G401.6 (cell line): ENCODE measurements at regions not wholly inside any gene's neighbourhood (a gene's known extent, or its start where the extent isn't known, plus 50 kb on each side); places are given as distances from the start of the nearest gene placed in this dataset.
"Not testable (repeated sequence)": the region's sequence is repeated elsewhere in the genome, so short reads cannot be mapped to it uniquely, and the experiment has no call there.

Experiments
- FAIRE-seq: peaks from 2 replicates; lab custom pipeline; 2012; peaks lifted over from hg19 to GRCh38; lab: Jason Lieb, UNC

DNA sequence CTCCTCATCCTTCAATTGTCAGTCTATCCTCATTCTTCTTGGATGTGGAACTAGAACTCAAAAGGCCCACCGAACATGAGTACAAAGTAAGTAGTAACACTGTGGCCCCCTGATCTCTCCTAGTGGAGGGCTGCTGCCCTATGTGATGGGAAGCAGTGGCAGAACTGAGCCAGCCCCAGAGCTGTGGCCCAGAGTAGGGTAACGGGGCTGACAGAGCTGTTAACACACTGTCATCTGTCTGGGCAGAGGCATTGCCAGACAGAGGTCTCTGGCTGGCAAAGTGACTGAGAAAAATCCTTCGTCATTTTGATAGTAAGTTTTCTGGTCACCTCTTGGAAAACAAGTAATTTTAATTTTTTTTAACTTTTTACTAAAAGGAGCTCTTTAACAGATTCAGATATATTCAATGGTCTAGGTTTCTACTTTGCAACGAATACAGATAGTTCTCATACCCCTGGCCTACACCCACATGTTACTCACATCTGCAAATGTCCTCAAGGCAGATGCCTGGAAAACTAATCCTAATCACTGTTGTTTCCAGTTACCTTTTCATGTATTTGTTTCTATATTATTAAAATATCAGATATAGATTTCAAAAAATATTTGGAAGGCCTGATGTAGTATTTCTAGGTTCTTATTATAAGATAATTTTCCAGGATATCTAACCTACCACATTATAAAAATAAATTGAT, 588.7 kb downstream of the CPS1 start:
- no peak for FAIRE-seq

DNA sequence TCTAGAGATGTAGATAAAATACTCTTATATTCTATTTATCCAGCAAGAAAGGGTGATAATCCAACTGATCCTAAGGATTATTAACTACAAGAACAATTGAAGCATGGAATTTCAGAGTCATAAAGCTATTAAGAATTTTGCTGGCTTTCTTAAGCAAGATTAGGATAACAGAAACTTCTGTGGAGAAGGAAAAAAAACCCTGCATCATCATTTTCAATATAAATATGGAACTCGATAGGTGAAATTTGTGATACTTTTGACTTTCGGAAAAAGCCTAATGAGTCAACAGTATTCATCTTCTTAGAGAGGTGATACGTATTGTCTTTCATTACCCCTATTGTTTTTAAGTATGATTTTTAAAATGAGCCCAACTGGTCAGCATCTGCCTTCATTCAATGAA, 593.3 kb downstream of the CPS1 start:
- no peak for FAIRE-seq

DNA sequence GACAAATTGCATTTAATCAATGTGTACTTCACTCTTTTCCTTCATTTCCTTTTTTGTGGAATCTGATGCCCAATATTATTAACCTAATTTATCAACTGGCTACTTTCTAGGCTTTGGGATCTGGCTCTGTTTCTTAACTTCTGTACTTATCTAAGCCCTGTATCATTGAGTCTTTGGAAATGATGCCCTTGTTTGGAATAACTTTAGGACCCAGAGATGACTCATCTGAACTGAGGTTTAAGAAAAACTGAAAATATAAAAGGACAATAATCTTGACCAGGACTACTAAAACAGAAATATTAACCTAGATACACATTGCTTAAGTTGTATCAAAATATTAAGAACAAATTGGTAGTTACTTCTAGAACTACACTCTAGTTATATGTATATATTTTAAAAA, 600.8 kb downstream of the CPS1 start:
- no peak for FAIRE-seq

DNA sequence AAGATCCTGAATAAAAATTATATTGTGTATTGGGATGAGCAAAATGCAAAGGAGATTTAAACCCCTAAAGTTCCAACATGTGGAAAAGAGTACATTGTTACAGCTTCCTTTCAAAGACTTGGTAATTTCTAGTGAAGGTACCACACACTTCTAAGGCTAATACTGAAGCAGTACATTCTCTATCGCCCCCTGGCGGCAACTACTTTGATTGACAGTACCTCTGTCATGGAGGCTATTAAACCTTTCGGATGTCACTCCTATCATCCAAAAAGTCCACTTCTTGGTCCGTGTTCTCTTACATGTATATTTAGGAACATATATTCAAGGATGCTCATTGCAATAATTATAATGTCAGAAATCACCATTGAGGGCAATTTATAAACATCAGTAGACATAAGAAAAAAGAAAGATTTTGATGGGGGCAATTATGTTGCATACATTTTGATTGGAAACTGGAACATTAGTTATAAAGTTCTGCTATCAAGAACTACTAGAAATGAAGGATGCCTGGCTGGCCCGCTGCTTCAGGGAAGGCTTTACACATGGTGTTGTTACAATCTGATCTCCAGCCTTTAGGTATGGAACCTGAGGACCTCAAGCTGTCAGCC, 601.6 kb downstream of the CPS1 start:
- FAIRE-seq, result peak; percentile 85

DNA sequence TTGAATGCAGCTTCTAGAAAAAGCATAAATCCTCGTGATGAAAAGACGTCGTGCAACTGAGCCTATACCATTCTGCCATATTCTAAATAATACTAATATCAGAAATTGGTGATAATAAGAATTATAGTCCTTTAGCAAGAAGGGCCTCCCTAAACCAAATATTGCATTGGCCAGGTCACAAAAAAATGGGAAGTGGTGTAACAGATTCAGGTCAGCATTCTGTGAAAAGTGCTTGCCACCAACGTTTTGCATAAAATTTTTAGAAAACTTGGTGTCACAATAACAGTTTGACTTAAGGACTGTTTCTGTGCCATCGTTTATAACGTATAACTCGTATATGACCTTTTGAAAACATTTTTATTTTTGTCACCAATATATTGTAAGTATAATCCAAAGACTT, 603.6 kb downstream of the CPS1 start:
- FAIRE-seq, result no peak

DNA sequence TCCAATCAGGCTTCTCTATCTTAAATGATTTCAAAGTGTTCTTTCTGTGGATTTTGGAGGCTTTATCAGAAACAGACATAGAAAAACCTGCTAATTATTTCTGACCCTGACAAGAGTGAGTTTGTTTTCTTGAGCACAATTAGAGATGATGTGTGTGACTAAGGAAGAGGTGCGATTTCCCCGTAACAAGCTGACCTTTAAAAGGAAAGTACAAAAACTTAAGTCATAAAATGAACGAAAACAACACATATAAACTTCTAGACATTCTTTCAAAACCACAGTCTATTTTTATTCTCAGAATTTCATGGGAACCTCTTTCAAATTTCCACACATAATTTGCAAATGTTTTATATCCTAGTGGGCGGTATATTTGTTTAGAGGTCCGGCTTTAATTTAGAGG, 604.8 kb downstream of the CPS1 start:
- no peak for FAIRE-seq

DNA sequence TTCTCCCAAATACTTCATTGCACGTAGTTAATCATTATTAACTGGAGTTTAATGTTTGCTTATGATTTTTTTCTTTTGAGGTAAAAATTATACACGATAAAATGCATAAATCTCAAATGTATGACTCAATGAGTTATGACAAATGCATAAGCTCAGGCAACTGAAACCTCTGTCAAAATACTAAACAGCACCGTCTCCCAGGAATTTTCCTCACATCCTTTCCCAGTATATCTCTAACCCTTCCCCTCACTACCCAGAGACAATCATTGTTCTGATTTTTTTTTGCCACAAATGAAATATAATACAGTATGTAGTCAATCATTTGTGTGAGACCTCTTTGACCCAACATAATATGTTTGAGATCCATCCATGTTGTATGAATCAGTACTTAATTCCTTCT, 606.5 kb downstream of the CPS1 start:
- no peak for FAIRE-seq

DNA sequence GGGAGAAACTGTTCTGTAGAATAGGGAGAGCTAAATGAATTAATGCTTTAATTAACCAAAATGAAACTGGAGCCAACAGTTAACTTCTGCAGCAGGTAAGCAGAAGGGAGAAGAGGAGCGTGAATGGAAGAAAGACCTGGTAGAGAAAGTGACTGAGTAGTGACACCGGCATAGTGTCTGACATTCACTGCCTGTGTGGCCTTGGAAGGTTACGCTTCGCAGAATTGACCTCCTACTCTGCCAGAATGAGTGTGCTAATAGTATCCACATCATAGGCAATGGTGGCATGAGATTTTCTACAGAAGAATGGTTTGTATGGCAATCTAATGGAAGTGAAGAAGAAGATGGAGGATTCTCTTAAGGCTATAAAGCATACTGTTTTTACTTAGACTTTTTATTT, 614.4 kb downstream of the CPS1 start:
- FAIRE-seq, result no peak

DNA sequence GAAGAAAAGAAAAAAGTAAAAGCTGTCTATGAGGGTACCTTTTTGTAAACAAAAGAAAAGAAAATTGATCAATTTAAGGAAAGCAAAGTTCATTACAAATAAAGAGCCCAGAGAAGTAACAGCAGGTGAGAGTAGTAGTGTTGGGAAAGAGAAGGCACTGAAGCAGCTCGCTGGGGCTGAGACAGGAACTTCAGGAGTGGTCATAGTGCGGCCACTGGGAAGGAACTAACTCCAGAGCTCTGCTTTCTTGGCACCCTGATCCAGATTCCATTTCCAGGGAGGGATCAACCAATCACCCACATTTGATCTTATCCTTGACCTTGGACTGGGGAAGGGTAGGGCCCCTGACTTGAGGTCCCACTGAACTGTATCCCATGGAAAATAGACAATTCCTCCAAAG, 617.6 kb downstream of the CPS1 start:
- FAIRE-seq, result no peak

DNA sequence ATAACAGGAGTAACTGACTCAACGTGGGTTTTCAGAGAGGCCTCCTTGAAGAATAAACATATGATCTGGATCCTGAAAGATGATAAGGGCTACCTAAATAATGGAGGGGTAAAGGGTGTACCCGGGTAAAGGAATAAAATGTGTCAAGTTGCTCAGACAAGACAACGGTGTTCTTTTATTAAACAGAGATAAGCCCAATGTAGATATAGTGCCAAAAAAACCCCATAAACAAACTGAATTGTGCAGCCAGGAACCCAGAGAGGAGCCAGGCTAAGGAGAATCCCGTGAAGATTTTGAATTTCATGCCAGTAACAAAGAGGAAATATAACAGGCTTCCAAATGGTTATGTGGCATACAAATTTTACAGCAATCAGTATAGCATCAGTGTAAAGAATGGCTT, 618.2 kb downstream of the CPS1 start:
- no peak for FAIRE-seq

DNA sequence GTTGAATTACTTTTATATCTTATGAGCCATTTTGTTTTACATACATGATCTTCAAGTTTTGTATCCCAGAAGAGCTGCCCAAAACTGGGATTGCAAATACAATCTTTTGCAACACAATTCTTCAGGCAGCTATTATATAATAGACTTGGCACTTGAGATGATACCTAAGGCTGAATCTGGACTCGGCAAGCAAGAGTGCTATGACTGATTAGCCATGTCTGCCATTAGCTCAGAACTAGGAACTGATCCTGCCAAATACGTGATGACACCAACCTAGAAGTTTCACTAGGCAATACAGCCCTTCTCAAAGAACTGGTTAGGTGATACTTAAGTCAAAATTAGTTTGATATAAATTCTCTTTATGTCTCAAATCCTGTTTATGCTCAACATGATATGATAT, 619.6 kb downstream of the CPS1 start:
- FAIRE-seq, result no peak

DNA sequence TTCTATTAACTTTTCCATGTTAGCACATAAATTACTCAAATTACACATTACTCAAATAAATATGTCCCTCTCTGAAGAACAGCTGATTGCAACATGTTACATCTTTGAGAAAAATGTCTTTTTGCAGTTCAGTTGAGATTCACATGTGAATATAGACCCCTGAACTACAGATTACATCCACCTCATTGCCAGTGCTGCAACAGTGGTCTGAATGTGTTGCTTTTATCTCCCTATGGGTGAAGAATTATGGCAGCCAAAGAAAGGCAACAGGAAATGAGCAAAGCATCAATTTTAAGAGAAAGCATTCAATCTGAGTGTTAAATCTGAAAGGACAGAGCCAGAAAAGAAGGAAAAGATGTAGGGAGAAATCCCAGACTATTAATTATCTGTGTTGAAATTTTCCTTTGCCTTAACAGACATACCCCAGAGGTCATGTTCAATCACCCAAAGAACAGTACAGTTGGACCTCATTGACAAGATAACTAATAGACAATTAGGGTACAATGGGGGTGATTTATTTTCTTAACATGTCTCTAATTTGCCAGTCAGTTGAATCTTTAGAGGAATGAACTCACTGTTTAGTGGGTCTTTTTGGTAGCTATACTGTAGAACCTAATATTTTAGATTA, 620.2 kb downstream of the CPS1 start:
- FAIRE-seq, result no peak

DNA sequence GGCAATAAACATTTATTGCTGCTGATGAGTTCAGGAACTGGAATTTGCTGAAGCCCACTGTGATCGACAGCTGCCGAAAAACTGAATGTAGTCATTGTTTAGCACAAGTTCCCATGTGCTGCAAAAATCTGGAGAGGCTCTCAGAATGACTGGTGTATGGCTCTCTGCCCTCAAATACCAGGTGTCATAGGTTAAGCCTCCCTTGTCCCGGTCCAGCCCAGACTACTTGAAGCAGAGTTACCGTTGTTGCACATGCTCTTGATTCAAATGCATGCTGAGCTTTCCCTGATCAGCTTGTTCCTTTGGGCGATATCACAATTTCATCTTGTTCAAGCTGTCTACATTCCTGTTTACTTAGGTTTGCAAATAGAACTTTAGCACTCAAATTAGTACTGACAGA, 625.2 kb downstream of the CPS1 start:
- FAIRE-seq, result no peak

DNA sequence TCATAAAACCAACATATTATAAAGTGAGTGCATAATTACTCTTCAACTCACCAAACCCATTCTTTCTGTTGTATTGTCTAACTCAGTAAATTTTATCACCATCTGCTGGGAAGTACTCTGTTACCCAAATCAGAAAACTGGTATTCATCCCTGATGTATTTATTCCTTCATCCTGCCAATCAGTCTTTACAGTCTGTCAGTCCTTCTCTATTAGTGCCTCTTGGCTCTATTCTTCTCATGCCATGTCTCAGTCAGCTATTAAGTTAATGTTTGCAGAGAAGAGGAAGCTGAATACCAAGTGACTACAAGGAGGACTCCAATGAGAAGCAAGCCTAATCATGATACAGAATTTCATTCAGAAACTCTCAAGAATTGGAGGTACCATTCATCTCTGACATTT, 631.2 kb downstream of the CPS1 start:
- no peak for FAIRE-seq

DNA sequence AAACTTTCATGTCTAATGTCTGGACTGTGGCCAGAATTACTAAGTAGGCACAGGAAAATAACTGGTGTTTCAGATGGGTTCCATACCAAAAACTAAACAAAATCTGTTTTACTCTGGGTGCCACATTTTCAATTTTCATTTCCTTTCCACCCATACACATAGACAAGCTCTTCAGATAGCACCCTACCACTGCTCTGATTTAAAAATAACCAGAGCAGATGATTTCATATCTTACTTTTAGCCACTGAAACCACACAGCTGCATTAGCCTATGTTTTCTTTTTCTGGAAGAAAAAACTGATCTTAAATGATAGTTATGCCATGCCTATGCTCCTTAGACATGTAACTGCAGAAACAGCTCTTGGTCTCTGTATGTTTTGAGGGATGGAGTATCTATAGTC, 647.6 kb downstream of the CPS1 start:
- FAIRE-seq, result no peak

DNA sequence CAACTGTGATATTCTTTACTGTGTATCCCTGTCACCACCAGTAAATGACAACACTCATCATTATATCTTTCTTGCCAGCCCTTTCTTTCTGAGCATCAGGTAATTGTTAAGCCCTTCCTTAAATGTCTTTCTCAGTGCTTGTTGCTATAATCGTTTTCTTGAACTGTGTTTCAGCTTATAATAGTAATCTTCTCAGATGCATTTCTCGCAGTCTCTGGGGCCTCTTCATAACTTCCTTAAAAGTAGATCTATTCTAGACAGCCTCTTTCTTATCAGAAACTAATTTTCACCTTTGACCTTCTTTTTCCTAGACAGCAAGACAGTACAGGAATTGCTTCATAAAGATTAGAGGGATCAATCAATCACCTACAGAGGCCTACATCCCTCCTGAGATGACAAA, 648.1 kb downstream of the CPS1 start:
- FAIRE-seq, result no peak

DNA sequence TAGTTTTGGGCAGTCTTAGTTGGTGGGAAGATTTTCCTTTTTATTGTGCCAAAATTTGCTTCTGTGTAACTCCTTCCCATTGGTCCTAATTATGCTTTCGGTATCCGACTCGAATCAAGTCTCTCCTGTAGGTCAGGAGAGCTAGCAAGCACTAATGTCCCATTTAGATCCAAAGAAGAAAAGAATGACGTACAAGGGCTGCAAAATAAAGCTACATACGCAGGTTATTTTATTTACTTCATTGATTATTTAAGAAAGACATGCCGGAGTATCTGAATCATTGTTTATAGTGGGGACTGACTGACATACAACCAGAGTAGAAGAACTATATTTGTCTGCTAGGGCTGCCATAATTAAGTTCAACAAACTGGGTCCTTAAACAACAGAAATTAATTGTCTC, 648.5 kb downstream of the CPS1 start:
- no peak for FAIRE-seq

DNA sequence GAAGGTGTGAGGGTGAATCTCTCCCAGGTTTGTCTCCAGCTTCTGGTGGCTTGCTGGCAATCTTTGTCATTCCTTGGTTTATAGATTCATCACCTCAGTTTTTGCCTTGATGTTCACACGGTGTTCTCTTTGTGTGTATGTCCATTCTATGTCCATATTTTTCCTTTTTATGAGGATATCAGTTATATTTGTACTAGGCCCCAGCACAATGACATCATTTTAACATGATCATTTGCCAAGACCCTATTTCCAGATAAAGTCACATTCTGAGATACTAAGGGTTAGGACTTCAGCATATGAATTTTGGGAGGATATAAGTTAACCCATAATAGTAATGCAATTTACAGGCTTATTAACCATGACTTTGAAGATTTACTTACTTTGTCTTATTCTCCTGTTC, 649.0 kb downstream of the CPS1 start:
- no peak for FAIRE-seq

DNA sequence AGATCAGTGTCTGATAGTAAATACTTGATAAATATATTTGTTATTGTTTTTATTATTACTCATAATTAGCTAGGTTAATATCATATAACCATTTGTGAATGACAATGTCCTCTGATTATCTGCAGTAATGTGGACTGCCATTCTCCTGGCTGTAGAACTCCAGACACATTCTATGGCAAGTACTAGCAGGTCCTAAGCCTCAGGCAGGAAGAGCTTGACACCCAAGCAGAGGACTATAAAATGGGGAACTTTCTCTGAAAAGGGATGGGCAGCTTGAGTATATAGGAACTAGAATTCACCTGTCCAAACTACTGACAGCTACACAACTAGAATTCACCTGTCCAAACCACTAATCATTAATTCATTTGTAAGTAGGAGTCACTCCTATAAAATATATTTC, 649.4 kb downstream of the CPS1 start:
- FAIRE-seq, result no peak

DNA sequence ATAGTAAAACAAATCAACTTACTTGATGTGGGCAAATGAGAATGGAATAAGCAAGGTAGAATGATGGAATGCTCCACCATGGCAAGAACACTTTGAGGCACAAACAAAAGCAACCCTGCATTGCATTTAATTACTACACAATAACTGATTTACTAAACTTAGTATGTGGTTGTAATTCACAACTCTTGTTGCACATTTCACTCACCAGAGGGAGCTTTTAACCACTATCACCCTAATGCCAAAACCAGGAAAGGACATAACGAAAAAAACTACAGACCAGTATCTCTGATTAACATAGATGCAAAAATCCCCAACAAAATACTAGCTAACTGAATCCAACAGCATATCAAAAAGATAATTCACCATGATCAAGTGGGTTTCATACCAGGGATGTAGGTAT, 659.8 kb downstream of the CPS1 start:
- no peak for FAIRE-seq

DNA sequence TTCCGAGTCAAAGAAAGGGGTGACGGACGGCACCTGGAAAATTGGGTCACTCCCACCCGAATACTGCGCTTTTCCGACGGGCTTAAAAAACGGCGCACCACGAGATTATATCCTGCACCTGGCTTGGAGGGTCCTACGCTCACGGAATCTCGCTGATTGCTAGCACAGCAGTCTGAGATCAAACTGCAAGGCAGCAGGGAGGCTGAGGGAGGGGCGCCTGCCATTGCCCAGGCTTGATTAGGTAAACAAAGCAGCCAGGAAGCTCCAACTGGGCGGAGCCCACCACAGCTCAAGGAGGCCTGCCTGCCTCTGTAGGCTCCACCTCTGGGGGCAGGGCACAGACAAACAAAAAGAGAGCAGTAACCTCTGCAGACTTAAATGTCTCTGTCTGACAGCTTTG, 663.1 kb downstream of the CPS1 start:
- FAIRE-seq, result not testable (repeated sequence)

DNA sequence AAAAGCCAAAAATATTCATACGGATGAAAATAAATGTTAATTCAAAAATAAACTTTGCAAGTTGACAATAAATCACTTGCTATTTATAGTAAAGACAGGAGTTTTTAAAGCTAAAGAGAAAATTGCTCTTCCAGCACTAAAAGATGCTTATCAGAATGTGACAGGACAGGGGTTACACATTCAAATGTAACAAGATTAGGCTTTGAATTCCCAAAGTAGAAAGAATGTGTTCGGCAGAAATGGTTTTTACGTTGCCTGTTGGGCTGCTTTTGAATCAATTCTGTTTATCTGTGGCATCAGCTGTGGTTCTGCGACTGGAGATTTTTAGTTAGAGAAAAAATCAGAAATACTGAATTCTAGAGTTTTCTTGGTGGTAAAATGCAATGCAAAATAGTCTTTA, 669.4 kb downstream of the CPS1 start:
- FAIRE-seq, result no peak

DNA sequence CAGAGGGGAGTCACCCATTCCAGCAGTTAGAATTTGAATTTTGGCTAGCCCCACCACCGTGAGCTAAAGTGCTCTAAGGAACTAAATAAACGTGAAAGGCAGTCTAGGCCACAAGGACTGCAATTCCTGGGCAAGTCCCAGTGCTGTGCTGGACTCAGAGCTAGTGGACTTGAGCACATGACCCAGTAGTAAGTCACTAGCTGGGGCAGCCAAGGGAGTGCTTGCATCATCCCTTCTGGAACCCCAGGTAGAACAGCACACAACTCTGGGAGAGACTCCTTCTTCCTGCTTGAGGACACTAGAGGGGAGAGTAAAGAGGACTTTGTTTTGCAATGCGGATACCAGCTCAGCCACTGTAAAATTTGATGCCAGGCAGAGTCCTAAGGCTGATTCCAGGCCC, 672.2 kb downstream of the CPS1 start:
- FAIRE-seq, result no peak

DNA sequence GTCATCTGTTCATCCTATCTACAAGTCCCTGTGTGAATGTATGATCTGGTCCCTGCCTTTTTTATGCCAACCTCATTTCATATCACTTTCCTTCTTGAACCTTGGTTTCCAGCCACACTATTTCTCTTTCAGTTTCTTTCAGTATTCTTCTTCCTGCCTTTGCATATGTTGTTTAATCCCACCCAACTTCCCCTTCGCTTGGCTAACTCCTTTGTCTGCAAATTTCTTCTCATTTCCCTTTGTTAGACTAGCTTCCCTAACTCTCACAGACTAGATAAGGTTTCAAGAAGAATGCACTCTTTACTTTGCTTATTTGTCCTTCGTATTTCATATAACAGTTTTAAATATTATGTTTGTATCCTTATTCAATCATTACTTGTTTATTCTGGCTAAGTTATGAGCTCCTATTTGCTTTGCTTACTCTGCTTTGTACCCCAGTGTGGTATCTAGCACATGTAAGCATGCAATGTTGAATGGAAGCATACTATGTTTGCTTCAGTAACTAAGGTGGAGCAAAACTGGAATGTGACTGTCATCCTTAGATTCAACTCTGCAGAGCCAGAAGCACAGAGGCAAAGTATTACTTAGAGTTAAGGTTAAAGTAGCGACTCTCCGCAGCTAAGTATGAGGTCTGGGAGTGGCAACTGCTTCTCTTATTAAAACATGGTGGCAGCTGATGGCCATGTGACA, 681.3 kb downstream of the CPS1 start:
- no peak for FAIRE-seq
